GM12878 (cell line): ENCODE measurements at regions not wholly inside any gene's neighbourhood (a gene's known extent, or its start where the extent isn't known, plus 50 kb on each side); places are given as distances from the start of the nearest gene placed in this dataset.

Experiments used
- ATAC-seq: fragments of 200-7000 bp; cut with Tn5 transposase; 3 replicates; pipeline ENCODE4 v1.9.1; 2020; ENCODE audit warnings: mild to moderate bottlenecking, moderate library complexity
- BruUV-seq: library from RNA; stranded (reverse); fragments of 400-500 nt; replicated peaks from 2 replicates; lab custom pipeline; 2021; lab: Mats Ljungman, UMichigan
- CTCF ChIA-PET: fragments of 300-600 bp; sonication (Branson Sonifier 250); formaldehyde crosslinking; extraction: SDS; loops from one replicate; lab custom pipeline; 2021; ENCODE audit warnings: inconsistent platforms; lab: Yijun Ruan, JAX
- POLR2A ChIA-PET: fragments of 350-600 bp; formaldehyde crosslinking; extraction: SDS; loops from one replicate; lab custom pipeline; 2021; ENCODE audit warnings: inconsistent platforms; lab: Charles Lee
- RAD21 ChIA-PET: fragments of 300-600 bp; sonication (Branson Sonifier 250); formaldehyde crosslinking; loops from one replicate; lab custom pipeline; 2023; ENCODE audit warnings: antibody characterized with exemption; ENCODE audit not compliant: unreplicated experiment; lab: Charles Lee
- SMC1A ChIA-PET: fragments of 300-600 bp; sonication (Branson Sonifier 250); formaldehyde crosslinking; loops from one replicate; lab custom pipeline; 2023; ENCODE audit not compliant: unreplicated experiment, uncharacterized antibody; lab: Charles Lee
- DNase-seq: peaks from one replicate; pipeline ENCODE4 v3.0.0-alpha.2; 2011; ENCODE audit warnings: low read depth, low spot score
- FAIRE-seq: peaks from 3 replicates; lab custom pipeline; 2011; peaks lifted over from hg19 to GRCh38; lab: Jason Lieb, UNC
- H2AFZ ChIP-seq: 2 replicates; pipeline ENCODE4 v1.6.0; 2011; ENCODE audit warnings: low read depth, low read length, control low read depth; ENCODE audit not compliant: control insufficient read depth
- H3K27ac ChIP-seq: 2 replicates; pipeline ENCODE4 v1.5.1; 2011; ENCODE audit warnings: control low read depth; ENCODE audit not compliant: control insufficient read depth, insufficient read depth
- H3K27me3 ChIP-seq, 2 experiments: replicated peaks in 1 of 2; 2 replicates each; pipeline versions ENCODE4 v1.6.0 to v1.6.1; 2011; ENCODE audit warnings: low read length in 1 of 2; ENCODE audit not compliant: control insufficient read depth in 2 of 2, insufficient read depth in 2 of 2
- H3K36me3 ChIP-seq, 2 experiments: 2 replicates each; pipeline ENCODE4 v1.5.1; 2011; ENCODE audit warnings: low read length in 1 of 2; ENCODE audit not compliant: control insufficient read depth in 2 of 2, insufficient read depth in 2 of 2
- H3K4me1 ChIP-seq: 2 replicates; pipeline ENCODE4 v1.6.1; 2011; ENCODE audit warnings: mild to moderate bottlenecking, low read length, moderate library complexity, mixed read lengths; ENCODE audit not compliant: control insufficient read depth, insufficient read depth
- H3K4me2 ChIP-seq: 2 replicates; pipeline ENCODE4 v1.6.0; 2011; ENCODE audit warnings: control low read depth; ENCODE audit not compliant: control insufficient read depth, insufficient read depth
- H3K4me3 ChIP-seq: fragments of 200-600 bp; sonication (generic); 2 replicates; pipeline ENCODE4 v1.5.1; 2016
- H3K79me2 ChIP-seq: 2 replicates; pipeline ENCODE4 v1.6.0; 2011; ENCODE audit warnings: low read length; ENCODE audit not compliant: control insufficient read depth, insufficient read depth
- H3K9ac ChIP-seq: 2 replicates; pipeline ENCODE4 v1.8.0; 2011; ENCODE audit warnings: low read length, control low read depth, mixed read lengths; ENCODE audit not compliant: control insufficient read depth, insufficient read depth
- H3K9me3 ChIP-seq: replicated peaks from 3 replicates; pipeline ENCODE4 v1.5.1; 2011; ENCODE audit warnings: mild to moderate bottlenecking, low read length; ENCODE audit not compliant: control insufficient read depth, insufficient read depth
- H4K20me1 ChIP-seq: 2 replicates; pipeline ENCODE4 v1.6.0; 2011; ENCODE audit not compliant: control insufficient read depth, insufficient read depth
- BHLHE40 ChIP-seq, 2 experiments: fragments of 450-650 bp in 1 of 2; IDR thresholded peaks; 2 replicates each; pipeline ENCODE4 v1.6.1; 2011 to 2017; ENCODE audit warnings: low read depth in 2 of 2, borderline replicate concordance in 1 of 2, improper control_type of control experiment in 1 of 2, low read length in 1 of 2, mild to moderate bottlenecking in 1 of 2
- CHD1 ChIP-seq: IDR thresholded peaks from 2 replicates; pipeline ENCODE4 v1.6.1; 2012; ENCODE audit warnings: low read depth, low read length, improper control_type of control experiment
- EED ChIP-seq: sonication (generic); IDR thresholded peaks from 2 replicates; pipeline ENCODE4 v1.6.1; 2016; ENCODE audit warnings: antibody characterized with exemption, low read depth
- HDAC6 ChIP-seq: fragments of 200-600 bp; sonication (generic); IDR thresholded peaks from one replicate; pipeline ENCODE4 v1.8.0; 2017; ENCODE audit warnings: antibody characterized with exemption; ENCODE audit not compliant: unreplicated experiment
- MEF2A ChIP-seq: IDR thresholded peaks from 2 replicates; pipeline ENCODE4 v1.6.1; 2011; ENCODE audit warnings: low read depth, mild to moderate bottlenecking, low read length, moderate library complexity; ENCODE audit not compliant: insufficient read depth
- MYC ChIP-seq: IDR thresholded peaks from 2 replicates; pipeline ENCODE4 v1.6.1; 2011; ENCODE audit warnings: mild to moderate bottlenecking, low read length, moderate library complexity, inconsistent platforms; ENCODE audit not compliant: insufficient read depth, insufficient replicate concordance, insufficient read length, severe bottlenecking
- NR2F1 ChIP-seq: fragments of 450-650 bp; conservative IDR thresholded peaks from 2 replicates; pipeline ENCODE4 v1.6.1; 2017; ENCODE audit warnings: mild to moderate bottlenecking
- POLR2A ChIP-seq: IDR thresholded peaks from 2 replicates; pipeline ENCODE4 v1.6.1; 2011; ENCODE audit warnings: low read depth, mild to moderate bottlenecking, low read length
- RUNX3 ChIP-seq: IDR thresholded peaks from 2 replicates; pipeline ENCODE4 v1.6.1; 2012; ENCODE audit warnings: low read length, inconsistent platforms
- SIX5 ChIP-seq: IDR thresholded peaks from 2 replicates; pipeline ENCODE4 v1.6.1; 2011; ENCODE audit warnings: mild to moderate bottlenecking, low read depth, low read length, moderate library complexity; ENCODE audit not compliant: severe bottlenecking
- SKIL ChIP-seq: fragments of 450-650 bp; IDR thresholded peaks from 2 replicates; pipeline ENCODE4 v1.6.1; 2017; ENCODE audit warnings: mild to moderate bottlenecking, low read depth, inconsistent platforms; ENCODE audit not compliant: poor library complexity, severe bottlenecking
- ZSCAN29 ChIP-seq: fragments of 450-650 bp; IDR thresholded peaks from 2 replicates; pipeline ENCODE4 v1.6.1; 2017; ENCODE audit warnings: mild to moderate bottlenecking, moderate library complexity
- in situ Hi-C: fragments of 300-500 bp; cut with MboI; formaldehyde crosslinking; loops from 9 replicates; pipeline ENCODE4 v1.14.3; 2018; ENCODE audit warnings: mixed read lengths
- intact Hi-C: fragments of 100-400 bp; cut with micrococcal nuclease; formaldehyde crosslinking; loops from one replicate; pipeline ENCODE4 v1.14.2; 2022; ENCODE audit not compliant: unreplicated experiment
- TF ChIP-seq, protein P1 (sequence below): fragments of 450-650 bp; IDR thresholded peaks from 2 replicates; pipeline ENCODE4 v1.6.1; 2016; ENCODE audit warnings: mild to moderate bottlenecking

DNA sequence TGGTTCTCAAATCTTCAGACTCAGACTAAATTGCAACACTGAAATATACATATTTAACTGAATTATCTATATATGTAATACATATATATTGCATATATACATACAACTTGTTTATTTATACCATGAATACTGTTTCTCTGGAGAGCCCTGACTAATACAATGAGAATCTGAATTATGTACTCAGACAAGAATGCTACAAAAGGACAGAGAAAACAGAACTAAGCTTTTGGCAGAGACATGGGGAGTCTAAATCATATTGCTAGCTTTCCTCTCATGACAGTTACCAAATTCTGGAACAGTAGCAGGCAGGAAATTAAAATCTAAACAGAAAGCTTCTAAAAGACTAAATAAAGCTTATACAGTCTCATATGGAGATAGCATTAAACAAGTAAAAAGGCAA, 142.4 kb upstream of the KCNMB2 start:
- no peak for TF ChIP-seq MEF2A
- TF ChIP-seq EED: no peak
- TF ChIP-seq, protein P1, sequence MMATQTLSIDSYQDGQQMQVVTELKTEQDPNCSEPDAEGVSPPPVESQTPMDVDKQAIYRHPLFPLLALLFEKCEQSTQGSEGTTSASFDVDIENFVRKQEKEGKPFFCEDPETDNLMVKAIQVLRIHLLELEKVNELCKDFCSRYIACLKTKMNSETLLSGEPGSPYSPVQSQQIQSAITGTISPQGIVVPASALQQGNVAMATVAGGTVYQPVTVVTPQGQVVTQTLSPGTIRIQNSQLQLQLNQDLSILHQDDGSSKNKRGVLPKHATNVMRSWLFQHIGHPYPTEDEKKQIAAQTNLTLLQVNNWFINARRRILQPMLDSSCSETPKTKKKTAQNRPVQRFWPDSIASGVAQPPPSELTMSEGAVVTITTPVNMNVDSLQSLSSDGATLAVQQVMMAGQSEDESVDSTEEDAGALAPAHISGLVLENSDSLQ: no peak
- no peak for TF ChIP-seq BHLHE40 (IDR thresholded peaks at IDR 0.05; ENCODE audit: borderline replicate concordance in 1 of 2, low read depth in 2 of 2, low read length in 1 of 2)
- no peak for TF ChIP-seq RUNX3
- TF ChIP-seq MYC: no peak
- TF ChIP-seq ZSCAN29: no peak
- no peak for TF ChIP-seq HDAC6
- no peak for TF ChIP-seq CHD1
- no peak for TF ChIP-seq NR2F1
- no peak for TF ChIP-seq POLR2A
- TF ChIP-seq SKIL: no peak
- TF ChIP-seq SIX5: no peak
- ATAC-seq: no peak

More for the DNA sequence above, 142.4 kb upstream of the KCNMB2 start:
- no peaks in the 10 kb centered on the region for H3K36me3 ChIP-seq
- RAD21 ChIA-PET: interaction anchor here (2.1 kb wide), 1 partner anchor 9 kb away, joined by 8 read pairs; no protein-coding TSS in a partner anchor
- no peaks in the 10 kb centered on the region for H4K20me1 ChIP-seq
- no peak overlapping the region for H3K27ac ChIP-seq
- BruUV-seq: no TSS peak
- H3K9ac ChIP-seq: no peak overlapping the region
- CTCF ChIA-PET: interaction anchor here (0.6 to 2.3 kb wide), 6 partner anchors 8 to 1256 kb away, joined by 3 to 8 read pairs (median 4); no protein-coding TSS in a partner anchor
- DNase-seq: no peak
- POLR2A ChIA-PET: no interaction called here
- H3K9me3 ChIP-seq: no peaks in the 10 kb centered on the region
- FAIRE-seq: no peak
- no peaks in the 10 kb centered on the region for H3K79me2 ChIP-seq
- H3K4me2 ChIP-seq: no peak overlapping the region
- intact Hi-C loops (no loop called here), in situ Hi-C loops (no loop called here)
- H3K27me3 ChIP-seq: no peaks in the 10 kb centered on the region
- no peak overlapping the region for H2AFZ ChIP-seq
- SMC1A ChIA-PET: interaction anchor here (1.0 to 1.8 kb wide), 4 partner anchors 9 to 572 kb away, joined by 3 to 7 read pairs (median 3); no protein-coding TSS in a partner anchor
- no peak overlapping the region for H3K4me3 ChIP-seq
- H3K4me1 ChIP-seq: no peaks in the 10 kb centered on the region
